CD4-positive, alpha-beta T cell (primary cell): ENCODE measurements at regions not wholly inside any gene's neighbourhood (a gene's known extent, or its start where the extent isn't known, plus 50 kb on each side); places are given as distances from the start of the nearest gene placed in this dataset.

Source experiments
- ATAC-seq: fragments of 200-7000 bp; cut with Tn5 transposase; one replicate; pipeline ENCODE4 v1.10.0; 2022; ENCODE audit warnings: mild to moderate bottlenecking; ENCODE audit not compliant: poor library complexity
- CTCF ChIA-PET: fragments of 350-600 bp; sonication (Branson Sonifier 250); formaldehyde crosslinking; loops from one replicate; lab custom pipeline; 2021; ENCODE audit warnings: antibody characterized with exemption, inconsistent platforms; lab: Charles Lee
- POLR2A ChIA-PET: fragments of 350-600 bp; sonication (Branson Sonifier 250); formaldehyde crosslinking; loops from one replicate; lab custom pipeline; 2021; ENCODE audit warnings: antibody characterized with exemption, inconsistent platforms; lab: Charles Lee
- DNase-seq, 14 experiments: peaks; one replicate each; pipeline ENCODE4 v3.0.0-alpha.2; 2013 to 2020; ENCODE audit warnings: mixed read lengths in 2 of 14
- H3K27ac ChIP-seq, 2 donors: one replicate each; pipeline versions ENCODE4 v1.5.1 to v1.7.0; 2013; ENCODE audit warnings: low read length in 2 of 2, low read depth in 1 of 2, mild to moderate bottlenecking in 1 of 2
- H3K27me3 ChIP-seq, 2 experiments: 1 replicate in 1 of 2; 2 replicates in 1 of 2; pipeline versions ENCODE4 v1.6.1 to v1.7.0; 2013; ENCODE audit warnings: low read length in 2 of 2, control low read depth in 1 of 2, mild to moderate bottlenecking in 1 of 2, moderate library complexity in 1 of 2; ENCODE audit not compliant: insufficient read depth in 2 of 2, control insufficient read depth in 1 of 2
- H3K36me3 ChIP-seq: one replicate; pipeline ENCODE4 v1.6.1; 2013; ENCODE audit warnings: low read length, control low read depth; ENCODE audit not compliant: insufficient read depth
- H3K4me1 ChIP-seq: one replicate; pipeline ENCODE4 v1.6.1; 2013; ENCODE audit warnings: low read length, control low read depth; ENCODE audit not compliant: insufficient read depth
- H3K4me3 ChIP-seq: one replicate; pipeline ENCODE4 v1.5.1; 2013; ENCODE audit warnings: mild to moderate bottlenecking, low read length, moderate library complexity
- H3K9me3 ChIP-seq, 2 experiments: 1 replicate in 1 of 2; 2 replicates in 1 of 2; pipeline versions ENCODE4 v1.6.1 to v1.7.0; 2013; ENCODE audit warnings: low read length in 2 of 2, mild to moderate bottlenecking in 2 of 2, control low read depth in 1 of 2, moderate library complexity in 1 of 2; ENCODE audit not compliant: control insufficient read depth in 1 of 2, insufficient read depth in 1 of 2
- H3K27ac Mint-ChIP-seq: one replicate; pipeline ENCODE4 v1.8.0; 2020; ENCODE audit warnings: mixed read lengths
- H3K27me3 Mint-ChIP-seq: one replicate; pipeline ENCODE4 v1.8.0; 2021; ENCODE audit warnings: mixed read lengths
- H3K36me3 Mint-ChIP-seq: one replicate; pipeline ENCODE4 v1.8.0; 2021; ENCODE audit warnings: low read depth, mixed read lengths
- H3K4me1 Mint-ChIP-seq: one replicate; pipeline ENCODE4 v1.8.0; 2021; ENCODE audit warnings: low read depth, mixed read lengths
- H3K4me3 Mint-ChIP-seq: one replicate; pipeline ENCODE4 v1.8.0; 2020; ENCODE audit warnings: mild to moderate bottlenecking, mixed read lengths
- H3K9me3 Mint-ChIP-seq: one replicate; pipeline ENCODE4 v1.8.0; 2020; ENCODE audit warnings: mixed read lengths
- intact Hi-C, 2 experiments: fragments of 100-400 bp; cut with DNase I in 1 of 2; cut with micrococcal nuclease in 1 of 2; formaldehyde crosslinking; loops; one replicate each; pipeline versions ENCODE4 v1.15.1 to v1.9.0; 2023 to 2025; cut with DNase I, micrococcal nuclease
- TF ChIP-seq, protein P1 (sequence below): fragments of 200-600 bp; IDR thresholded peaks from one replicate; pipeline ENCODE4 v1.8.0; 2022; ENCODE audit warnings: antibody characterized with exemption, mild to moderate bottlenecking

DNA sequence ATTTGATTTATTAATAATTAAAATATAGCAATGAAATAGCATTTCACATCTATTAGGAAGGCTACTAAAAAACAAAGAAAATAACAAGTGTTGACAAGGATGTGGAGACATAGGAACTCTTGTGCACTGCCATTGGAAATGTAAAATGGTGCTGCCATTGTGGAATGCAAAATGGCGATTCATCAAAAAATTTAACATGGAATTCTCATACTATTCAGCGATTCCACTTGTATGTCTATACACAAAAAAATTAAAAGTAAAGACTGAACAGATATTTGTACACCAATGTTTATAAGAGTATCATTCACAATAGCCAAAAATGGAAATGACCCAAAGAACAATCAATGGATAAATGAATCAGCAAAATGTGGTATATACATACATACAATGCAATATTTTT, 101.3 kb upstream of the S1PR1 start:
- TF ChIP-seq, protein P1, sequence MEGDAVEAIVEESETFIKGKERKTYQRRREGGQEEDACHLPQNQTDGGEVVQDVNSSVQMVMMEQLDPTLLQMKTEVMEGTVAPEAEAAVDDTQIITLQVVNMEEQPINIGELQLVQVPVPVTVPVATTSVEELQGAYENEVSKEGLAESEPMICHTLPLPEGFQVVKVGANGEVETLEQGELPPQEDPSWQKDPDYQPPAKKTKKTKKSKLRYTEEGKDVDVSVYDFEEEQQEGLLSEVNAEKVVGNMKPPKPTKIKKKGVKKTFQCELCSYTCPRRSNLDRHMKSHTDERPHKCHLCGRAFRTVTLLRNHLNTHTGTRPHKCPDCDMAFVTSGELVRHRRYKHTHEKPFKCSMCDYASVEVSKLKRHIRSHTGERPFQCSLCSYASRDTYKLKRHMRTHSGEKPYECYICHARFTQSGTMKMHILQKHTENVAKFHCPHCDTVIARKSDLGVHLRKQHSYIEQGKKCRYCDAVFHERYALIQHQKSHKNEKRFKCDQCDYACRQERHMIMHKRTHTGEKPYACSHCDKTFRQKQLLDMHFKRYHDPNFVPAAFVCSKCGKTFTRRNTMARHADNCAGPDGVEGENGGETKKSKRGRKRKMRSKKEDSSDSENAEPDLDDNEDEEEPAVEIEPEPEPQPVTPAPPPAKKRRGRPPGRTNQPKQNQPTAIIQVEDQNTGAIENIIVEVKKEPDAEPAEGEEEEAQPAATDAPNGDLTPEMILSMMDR, result no peak
- H3K4me3 ChIP-seq, result no peak overlapping the region
- H3K36me3 ChIP-seq, result no peaks in the 10 kb centered on the region
- Mint-ChIP-seq H3K36me3 (no peaks in the 10 kb centered on the region), H3K27me3 (no peaks in the 10 kb centered on the region), H3K4me1 (peaks cover 77% of the 10 kb centered on the region), H3K27ac (peak overlapping the region; percentile 72), H3K9me3 (no peaks in the 10 kb centered on the region), H3K4me3 (no peak overlapping the region)
- ChIA-PET POLR2A (interaction anchor here (1.5 to 5.6 kb wide), 2 partner anchors 65 to 103 kb away, joined by 4 to 53 read pairs; partner anchors contain the start of gene S1PR1), CTCF (interaction anchor here (2.2 to 3.3 kb wide), 4 partner anchors 24 to 153 kb away, joined by 7 to 19 read pairs (median 16); no protein-coding TSS in a partner anchor)
- no peak overlapping the region for H3K27ac ChIP-seq
- intact Hi-C loops, result loop anchor here (5.0 to 10.0 kb wide), 3 partner anchors 42 to 222 kb away; no protein-coding TSS in a partner anchor
- DNase-seq (no peak), ATAC-seq (no peak)
- peaks cover 16% of the 10 kb centered on the region for H3K4me1 ChIP-seq
- no peaks in the 10 kb centered on the region for H3K27me3 ChIP-seq
- no peaks in the 10 kb centered on the region for H3K9me3 ChIP-seq

DNA sequence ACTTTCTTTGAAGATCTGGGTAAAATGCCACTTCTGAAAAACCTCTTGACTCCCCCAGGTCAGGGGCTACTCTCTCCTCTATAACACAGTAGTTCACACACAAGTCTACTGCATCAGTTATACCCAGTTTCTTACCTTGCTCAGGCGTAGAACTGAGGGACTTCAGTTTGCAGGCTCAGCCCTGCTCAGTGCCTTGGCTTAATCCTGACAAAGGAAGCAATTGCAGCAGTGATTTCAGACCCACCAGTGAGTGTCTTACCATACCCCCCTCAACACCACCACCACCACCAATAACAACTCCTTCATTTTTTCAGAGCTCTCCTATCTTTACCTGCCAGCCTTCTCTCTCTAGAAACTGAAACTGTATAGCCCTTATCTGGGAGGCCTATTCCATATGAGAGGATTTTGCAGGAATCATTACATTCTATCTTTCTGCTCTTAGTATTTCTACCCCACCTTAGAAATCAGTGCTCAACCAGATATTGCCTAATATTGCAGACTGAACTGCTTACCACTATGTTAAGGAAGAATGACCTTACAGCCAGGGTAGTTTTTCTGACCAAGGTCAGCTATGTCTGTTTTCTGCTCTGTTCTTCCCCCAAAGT, 105.5 kb upstream of the S1PR1 start:
- peaks cover 32% of the 10 kb centered on the region for H3K4me1 ChIP-seq
- H3K9me3 Mint-ChIP-seq, result no peaks in the 10 kb centered on the region
- peaks cover 71% of the 10 kb centered on the region for H3K4me1 Mint-ChIP-seq
- ATAC-seq (no peak), DNase-seq (no peak)
- no peak overlapping the region for H3K27ac ChIP-seq
- no peaks in the 10 kb centered on the region for H3K36me3 ChIP-seq
- TF ChIP-seq, protein P1, result no peak
- intact Hi-C loops, result loop anchor here in 1 of 2 experiments (10.0 kb wide), 1 partner anchor 207 kb away; no protein-coding TSS in a partner anchor
- no peaks in the 10 kb centered on the region for H3K27me3 Mint-ChIP-seq
- no peaks in the 10 kb centered on the region for H3K27me3 ChIP-seq
- peak overlapping the region; percentile 83 for H3K27ac Mint-ChIP-seq
- POLR2A ChIA-PET, result interaction anchor here (1.6 to 1.7 kb wide), 2 partner anchors 102 to 105 kb away, joined by 3 to 6 read pairs; no protein-coding TSS in a partner anchor
- no peak overlapping the region for H3K4me3 Mint-ChIP-seq
- CTCF ChIA-PET, result interaction anchor here (1.0 to 3.4 kb wide), 3 partner anchors 10 to 226 kb away, joined by 3 to 19 read pairs (median 6); no protein-coding TSS in a partner anchor
- H3K9me3 ChIP-seq, result no peaks in the 10 kb centered on the region
- H3K4me3 ChIP-seq, result no peak overlapping the region
- H3K36me3 Mint-ChIP-seq, result no peaks in the 10 kb centered on the region

DNA sequence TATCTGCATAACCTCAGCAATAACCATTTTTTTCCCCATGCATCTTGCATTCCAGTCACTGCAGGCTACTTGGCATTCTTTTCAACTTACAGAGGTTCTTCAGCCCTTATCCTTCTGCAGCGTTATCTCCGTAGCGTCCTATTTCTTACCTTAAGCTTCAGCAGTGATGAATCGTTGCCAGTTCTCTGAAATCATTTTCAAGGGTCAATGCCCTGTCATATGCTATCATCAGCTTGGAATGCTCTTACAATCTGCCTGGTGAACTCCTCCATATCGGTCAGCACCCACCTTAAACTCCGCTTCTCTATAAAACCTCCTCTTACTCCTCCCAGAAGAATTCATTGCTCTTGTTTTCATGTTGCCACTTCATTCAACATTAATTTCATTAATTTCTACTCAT, 105.1 kb upstream of the DPH5 start:
- Mint-ChIP-seq H3K36me3 (no peaks in the 10 kb centered on the region), H3K27ac (peak overlapping the region; percentile 83), H3K9me3 (no peaks in the 10 kb centered on the region), H3K4me1 (peaks cover 64% of the 10 kb centered on the region), H3K27me3 (no peaks in the 10 kb centered on the region), H3K4me3 (no peak overlapping the region)
- ATAC-seq (no peak), DNase-seq (no peak)
- no peaks in the 10 kb centered on the region for H3K36me3 ChIP-seq
- POLR2A ChIA-PET, result interaction anchor here (0.8 to 1.7 kb wide), 6 partner anchors 10 to 235 kb away, joined by 3 to 7 read pairs (median 4); partner anchors contain the start of genes EXTL2 and SLC30A7
- peaks cover 34% of the 10 kb centered on the region for H3K4me1 ChIP-seq
- no peak overlapping the region for H3K4me3 ChIP-seq
- CTCF ChIA-PET, result interaction anchor here (0.8 to 3.4 kb wide), 6 partner anchors 8 to 206 kb away, joined by 3 to 19 read pairs (median 3); no protein-coding TSS in a partner anchor
- intact Hi-C loops, result loop anchor here in 1 of 2 experiments (10.0 kb wide), 1 partner anchor 206 kb away; no protein-coding TSS in a partner anchor
- no peaks in the 10 kb centered on the region for H3K9me3 ChIP-seq
- no peaks in the 10 kb centered on the region for H3K27me3 ChIP-seq
- TF ChIP-seq, protein P1, result no peak
- H3K27ac ChIP-seq, result no peak overlapping the region
